GM19324 (cell line): ENCODE measurements at regions not wholly inside any gene's neighbourhood (a gene's known extent, or its start where the extent isn't known, plus 50 kb on each side); places are given as distances from the start of the nearest gene placed in this dataset.

Experiments used
- ATAC-seq: cut with Tn5 transposase; IDR thresholded peaks from one replicate; pipeline ENCODE4 v1.9.1; 2021; ENCODE audit warnings: mild to moderate bottlenecking, moderate library complexity; ENCODE audit not compliant: unreplicated experiment, low FRiP score

GRCh38 chr7:106493041-106493731 is 167.8 kb downstream of the CCDC71L start:
- no peak for ATAC-seq

GRCh38 chr7:106488465-106488864 is 172.5 kb downstream of the CCDC71L start:
- no peak for ATAC-seq

DNA sequence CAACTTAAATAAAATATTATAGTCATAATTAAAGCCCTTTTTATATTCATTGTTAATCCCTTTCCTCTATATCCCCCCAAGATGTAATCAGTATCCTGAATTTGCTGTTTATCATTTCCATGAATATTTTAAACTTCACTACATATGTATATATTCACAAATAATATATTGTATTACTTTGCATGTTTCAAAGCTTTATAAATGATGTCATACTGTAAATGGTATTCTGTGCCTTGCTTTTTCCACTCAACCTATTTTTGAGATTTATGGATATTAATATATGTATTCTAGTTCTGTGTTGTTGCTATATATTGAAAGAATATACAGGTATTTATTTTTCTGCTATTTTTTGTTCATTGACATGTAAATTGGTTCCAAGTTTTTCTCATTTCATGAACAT is 173.1 kb downstream of the CCDC71L start:
- ATAC-seq: no peak

- no peak for ATAC-seq
Observed at GRCh38 chr7:106486331-106486730, 174.6 kb downstream of the CCDC71L start.

DNA sequence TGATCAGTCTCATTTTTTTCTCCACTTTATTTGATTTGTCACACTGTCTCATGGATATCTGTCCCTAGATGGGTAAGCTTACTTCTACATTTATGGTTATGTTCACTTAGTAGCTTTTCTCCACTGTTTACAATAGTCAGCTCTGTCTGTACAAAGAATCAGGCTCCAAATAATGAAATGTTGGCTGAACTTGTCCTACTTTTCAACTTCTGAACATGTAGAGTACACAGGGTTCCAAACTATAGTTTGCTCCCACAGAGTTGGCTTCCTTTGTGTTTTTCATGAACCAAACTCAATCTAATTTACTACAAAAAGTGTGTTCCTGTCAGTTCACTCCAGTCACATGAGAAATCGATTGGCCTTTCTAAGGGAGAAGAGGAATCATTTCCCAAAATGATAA is 175.0 kb downstream of the CCDC71L start:
- ATAC-seq: no peak

DNA sequence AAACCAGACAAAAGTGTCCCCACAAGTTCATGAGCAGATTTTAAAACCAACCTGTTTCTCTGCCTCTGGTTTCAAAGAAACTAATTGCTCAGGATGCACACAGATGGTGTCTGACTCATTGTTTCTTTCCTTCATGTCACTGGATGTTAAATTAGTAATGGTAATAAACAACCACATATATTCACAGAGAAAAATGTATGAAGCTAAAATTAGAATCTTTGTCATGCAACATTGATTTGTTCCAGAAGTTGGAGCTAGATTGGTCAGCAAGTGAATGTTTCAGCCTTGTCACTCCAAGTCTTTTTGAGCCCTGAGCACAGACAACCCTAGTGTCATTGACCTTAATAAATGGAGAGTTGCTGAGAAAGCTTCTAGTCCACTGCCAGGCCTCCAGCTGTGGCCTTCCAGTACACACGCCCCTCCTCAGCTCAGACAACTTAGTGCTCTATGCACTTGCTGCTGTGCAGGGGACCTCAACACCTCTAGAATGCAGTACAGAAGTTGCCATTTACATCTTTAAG is 175.9 kb downstream of the CCDC71L start:
- no peak for ATAC-seq

- ATAC-seq: no peak
Observed at GRCh38 chr7:106484562-106484961, 176.4 kb downstream of the CCDC71L start.

DNA sequence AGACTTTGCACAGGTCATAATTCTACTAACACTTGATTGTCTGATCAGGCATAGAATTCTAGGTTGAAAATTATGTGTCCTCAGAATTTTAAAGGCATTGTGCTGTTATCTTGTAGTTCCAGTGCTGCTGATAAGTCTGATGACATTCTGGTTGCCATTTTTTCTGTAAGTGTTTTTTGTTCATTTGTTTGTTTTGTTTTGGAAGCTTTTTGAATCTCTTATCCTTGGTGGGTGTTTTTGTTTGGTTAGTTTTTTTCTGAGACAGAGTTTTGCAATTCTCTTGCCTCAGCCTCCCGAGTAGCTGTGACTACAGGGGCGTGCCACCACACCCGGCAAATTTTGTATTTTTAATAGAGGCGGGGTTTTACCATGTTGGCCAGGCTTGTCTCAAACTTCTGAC is 178.9 kb downstream of the CCDC71L start:
- ATAC-seq: no peak

- ATAC-seq: no peak
Observed at GRCh38 chr7:106480616-106481031, 180.3 kb downstream of the CCDC71L start.

GRCh38 chr7:106480161-106480579 is 180.8 kb downstream of the CCDC71L start:
- ATAC-seq: no peak

DNA sequence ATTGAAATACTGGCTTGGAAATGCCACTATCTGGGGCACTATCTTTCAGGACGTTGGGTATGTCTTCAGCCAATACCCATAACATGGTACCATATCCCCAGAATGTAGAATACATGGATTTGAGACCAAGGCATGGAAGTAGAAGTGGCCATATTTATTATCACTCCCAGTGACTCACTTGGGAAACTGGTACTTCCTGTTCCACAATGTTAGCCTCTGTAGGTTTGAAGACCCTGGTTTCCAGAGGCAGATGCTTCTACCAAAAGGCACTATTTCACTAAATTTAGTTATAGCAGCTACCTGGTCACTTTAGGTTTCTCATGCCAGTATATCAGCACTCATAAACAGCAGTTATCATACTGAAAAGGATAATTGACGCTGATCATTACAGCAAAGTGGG is 184.2 kb downstream of the CCDC71L start:
- no peak for ATAC-seq

- no peak for ATAC-seq
Observed at GRCh38 chr7:106472741-106473140, 188.0 kb upstream of the NAMPT start.

GRCh38 chr7:106471686-106472440 is 187.1 kb upstream of the NAMPT start:
- no peak for ATAC-seq

- no peak for ATAC-seq
Observed at GRCh38 chr7:106471021-106471420, 186.2 kb upstream of the NAMPT start.

GRCh38 chr7:106466867-106467266 is 182.1 kb upstream of the NAMPT start:
- no peak for ATAC-seq

- ATAC-seq: no peak
Observed at GRCh38 chr7:106465704-106466468, 181.1 kb upstream of the NAMPT start.

DNA sequence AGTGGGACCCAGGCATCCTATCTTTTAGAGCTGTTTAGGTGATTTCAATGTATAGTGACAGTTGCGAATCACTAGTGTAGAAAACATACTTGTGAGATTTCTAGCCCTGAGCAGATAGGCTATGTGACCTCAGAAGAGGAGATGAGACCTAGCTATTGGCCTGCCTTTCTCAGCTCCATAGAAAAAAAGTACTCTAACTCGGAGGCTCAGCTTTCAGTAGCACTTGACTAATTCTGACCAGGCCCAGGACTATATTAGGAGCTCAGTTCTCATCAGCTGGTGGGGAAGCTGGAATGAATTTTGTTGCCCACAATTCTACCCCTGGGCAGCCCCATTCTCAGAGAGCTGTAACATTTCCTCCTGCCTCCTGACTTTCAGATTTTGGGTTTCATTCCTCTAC is 179.9 kb upstream of the NAMPT start:
- ATAC-seq: no peak

DNA sequence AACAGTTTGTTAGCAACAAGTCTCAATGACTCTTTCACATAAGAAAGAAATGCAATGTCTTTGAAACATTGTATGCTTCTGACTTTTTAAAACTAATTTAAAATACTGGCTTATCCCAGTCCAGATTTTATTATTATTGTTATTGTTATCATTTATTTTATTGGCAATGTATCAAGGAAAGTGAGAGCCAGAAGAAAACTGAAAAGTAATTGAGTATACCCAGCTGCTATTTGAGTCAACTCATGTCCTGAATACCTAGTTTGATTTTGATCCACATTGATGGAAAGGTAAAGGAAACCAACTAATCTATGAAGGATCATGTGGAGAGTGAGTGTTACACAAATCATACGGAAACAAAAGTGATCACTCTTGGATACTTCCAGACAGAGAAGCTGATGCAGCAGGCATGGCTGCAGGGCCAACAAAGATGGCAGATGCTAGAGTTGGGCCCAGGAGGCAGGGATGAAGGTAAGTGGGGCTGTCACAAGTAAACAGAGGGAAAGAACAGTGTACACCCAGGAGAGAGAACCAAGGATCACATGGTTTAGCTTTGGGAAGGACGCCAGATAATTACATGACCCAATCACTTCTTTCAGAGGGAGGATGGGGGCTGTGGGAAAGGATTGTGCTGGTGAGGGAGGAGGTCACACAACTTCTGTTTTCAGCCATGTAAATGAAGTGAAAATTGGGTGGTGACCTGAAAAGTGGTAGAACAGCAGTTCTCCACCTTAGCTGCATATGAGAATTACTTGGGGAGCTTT is 179.2 kb upstream of the NAMPT start:
- ATAC-seq: no peak

GRCh38 chr7:106462914-106463482 is 178.2 kb upstream of the NAMPT start:
- no peak for ATAC-seq

DNA sequence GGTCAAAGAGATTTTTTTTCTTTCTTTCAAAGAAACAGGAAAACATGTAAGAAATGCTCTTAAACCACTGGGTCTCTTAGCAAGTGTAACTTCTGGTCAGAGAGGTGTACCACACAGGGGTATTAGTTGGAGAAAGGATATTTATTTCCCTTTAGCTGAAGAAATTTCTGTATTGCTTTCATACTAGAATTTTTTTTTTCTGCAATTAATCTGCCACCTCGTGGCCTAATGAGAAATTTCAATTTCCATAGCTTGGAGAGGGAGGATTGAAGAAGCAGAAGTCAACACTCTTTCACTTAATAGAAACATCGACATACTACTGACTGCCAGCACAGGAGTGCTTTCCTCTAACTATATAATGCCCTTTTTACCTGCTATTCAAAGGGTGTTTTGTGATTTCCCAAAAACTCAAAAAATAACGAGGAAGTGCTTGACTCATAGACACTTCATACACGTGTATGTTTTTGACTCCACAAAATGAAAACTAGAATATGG is 177.6 kb upstream of the NAMPT start:
- ATAC-seq: no peak
